Breast epithelium (tissue), 4 donors: ENCODE measurements at regions not wholly inside any gene's neighbourhood (a gene's known extent, or its start where the extent isn't known, plus 50 kb on each side); places are given as distances from the start of the nearest gene placed in this dataset.

Experiments used
- DNase-seq, 2 donors: peaks; one replicate each; pipeline ENCODE4 v3.0.0-alpha.2; 2019; ENCODE audit warnings: low spot score in 2 of 2
- H3K27ac ChIP-seq, 2 donors: fragments of 200-600 bp; sonication (generic) in 1 of 2; one replicate each; pipeline ENCODE4 v1.5.1; 2016 to 2019; ENCODE audit warnings: mild to moderate bottlenecking in 1 of 2
- H3K27me3 ChIP-seq, 2 donors: fragments of 200-600 bp; sonication (generic) in 1 of 2; one replicate each; pipeline versions ENCODE4 v1.5.1 to v1.6.0; 2017 to 2019; ENCODE audit warnings: control low read depth in 1 of 2, mild to moderate bottlenecking in 1 of 2
- H3K36me3 ChIP-seq: fragments of 200-600 bp; one replicate; pipeline ENCODE4 v1.5.1; 2019
- H3K4me1 ChIP-seq, 2 donors: fragments of 200-600 bp; sonication (generic); one replicate each; pipeline ENCODE4 v1.5.1; 2016 to 2019; ENCODE audit warnings: control low read depth in 1 of 2
- H3K4me3 ChIP-seq, 3 donors: fragments of 200-600 bp; sonication (generic); 1 replicate in 2 of 3; 2 replicates in 1 of 3; pipeline ENCODE4 v1.5.1; 2016 to 2019; ENCODE audit warnings: mild to moderate bottlenecking in 3 of 3, moderate library complexity in 2 of 3
- H3K9me3 ChIP-seq, 2 donors: fragments of 200-600 bp; sonication (generic) in 1 of 2; one replicate each; pipeline ENCODE4 v1.5.1; 2016 to 2019; ENCODE audit warnings: control low read depth in 1 of 2
- POLR2A ChIP-seq: fragments of 450-650 bp; IDR thresholded peaks from one replicate; pipeline ENCODE4 v1.6.1; 2016; ENCODE audit warnings: antibody characterized with exemption, mild to moderate bottlenecking, moderate library complexity
- POLR2AphosphoS5 ChIP-seq, 3 donors: sonication (generic); formaldehyde crosslinking; IDR thresholded peaks; one replicate each; pipeline ENCODE4 v1.6.1; 2017; ENCODE audit warnings: antibody characterized with exemption in 3 of 3
- intact Hi-C: fragments of 100-400 bp; cut with DNase I; formaldehyde crosslinking; loops from one replicate; pipeline ENCODE4 v1.15.1; 2023; ENCODE audit warnings: low total_unique reads
- TF ChIP-seq, protein P1 (sequence below), 3 donors: fragments of 450-650 bp; IDR thresholded peaks; one replicate each; pipeline ENCODE4 v1.5.1; 2016 to 2017; ENCODE audit warnings: antibody characterized with exemption in 3 of 3, mild to moderate bottlenecking in 3 of 3, moderate library complexity in 3 of 3

DNA sequence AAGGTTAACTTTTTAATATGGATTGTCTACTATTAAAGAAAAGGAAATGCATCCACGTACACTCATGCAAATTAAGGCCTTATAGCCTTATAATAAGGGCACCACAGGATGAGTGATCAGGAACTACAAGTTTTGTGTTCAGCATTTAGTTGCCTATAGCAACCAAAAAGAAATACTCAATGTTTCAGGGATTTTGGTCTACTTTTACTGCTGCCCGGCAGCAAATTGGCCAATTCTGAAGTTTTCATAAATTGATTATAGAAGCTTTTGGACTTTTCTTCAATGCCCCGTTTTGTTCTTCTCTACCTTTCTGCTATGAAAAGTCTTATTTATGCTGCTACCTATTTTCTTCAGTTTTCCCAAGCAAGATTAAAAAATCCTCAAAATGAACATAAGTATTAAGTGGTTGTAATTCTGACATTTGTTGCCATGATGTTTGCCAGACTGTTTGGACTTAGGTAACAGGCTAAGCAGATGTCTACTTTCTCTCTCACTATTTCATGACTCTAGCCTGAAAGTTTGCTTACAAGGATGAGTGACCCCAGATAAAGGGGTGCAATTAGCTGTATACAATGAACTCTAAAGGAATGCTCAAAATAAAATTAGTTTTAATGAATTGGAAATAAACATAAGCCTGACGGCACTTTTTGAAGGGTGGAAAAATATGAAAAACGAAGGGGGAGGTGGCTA, 391.5 kb upstream of the DAB2 start:
- no peaks in the 10 kb centered on the region for H3K36me3 ChIP-seq
- H3K27ac ChIP-seq, result no peak overlapping the region
- H3K27me3 ChIP-seq, result no peaks in the 10 kb centered on the region
- no peaks in the 10 kb centered on the region for H3K9me3 ChIP-seq
- H3K4me3 ChIP-seq, result no peak overlapping the region
- intact Hi-C loops, result no loop called here
- H3K4me1 ChIP-seq, result no peaks in the 10 kb centered on the region
- TF ChIP-seq POLR2AphosphoS5 (IDR thresholded peaks at IDR 0.05) (no peak), POLR2A (no peak)
- TF ChIP-seq, protein P1, sequence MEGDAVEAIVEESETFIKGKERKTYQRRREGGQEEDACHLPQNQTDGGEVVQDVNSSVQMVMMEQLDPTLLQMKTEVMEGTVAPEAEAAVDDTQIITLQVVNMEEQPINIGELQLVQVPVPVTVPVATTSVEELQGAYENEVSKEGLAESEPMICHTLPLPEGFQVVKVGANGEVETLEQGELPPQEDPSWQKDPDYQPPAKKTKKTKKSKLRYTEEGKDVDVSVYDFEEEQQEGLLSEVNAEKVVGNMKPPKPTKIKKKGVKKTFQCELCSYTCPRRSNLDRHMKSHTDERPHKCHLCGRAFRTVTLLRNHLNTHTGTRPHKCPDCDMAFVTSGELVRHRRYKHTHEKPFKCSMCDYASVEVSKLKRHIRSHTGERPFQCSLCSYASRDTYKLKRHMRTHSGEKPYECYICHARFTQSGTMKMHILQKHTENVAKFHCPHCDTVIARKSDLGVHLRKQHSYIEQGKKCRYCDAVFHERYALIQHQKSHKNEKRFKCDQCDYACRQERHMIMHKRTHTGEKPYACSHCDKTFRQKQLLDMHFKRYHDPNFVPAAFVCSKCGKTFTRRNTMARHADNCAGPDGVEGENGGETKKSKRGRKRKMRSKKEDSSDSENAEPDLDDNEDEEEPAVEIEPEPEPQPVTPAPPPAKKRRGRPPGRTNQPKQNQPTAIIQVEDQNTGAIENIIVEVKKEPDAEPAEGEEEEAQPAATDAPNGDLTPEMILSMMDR (IDR thresholded peaks at IDR 0.05), result no peak
- DNase-seq, result no peak

DNA sequence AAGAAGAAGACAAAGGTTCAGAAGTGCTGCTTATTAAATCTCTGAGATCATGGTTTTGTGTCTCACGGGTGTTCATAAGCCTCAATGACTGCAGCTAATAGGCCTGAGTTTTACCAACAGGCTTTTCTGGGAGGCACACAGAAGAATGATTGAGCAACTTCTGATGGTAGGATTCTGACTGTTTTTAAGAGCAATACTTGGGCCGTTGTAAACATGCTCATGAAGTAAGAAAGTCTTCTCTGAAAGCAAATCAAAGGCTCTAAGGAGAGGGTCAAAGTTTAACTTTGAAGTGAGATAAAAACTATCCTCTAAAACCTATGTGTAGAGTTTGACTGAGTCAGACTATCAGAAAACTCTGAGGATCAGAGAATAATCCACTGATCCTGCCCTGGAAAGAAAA, 390.9 kb upstream of the DAB2 start:
- intact Hi-C loops, result no loop called here
- H3K36me3 ChIP-seq, result no peaks in the 10 kb centered on the region
- no peak overlapping the region for H3K27ac ChIP-seq
- H3K27me3 ChIP-seq, result no peaks in the 10 kb centered on the region
- TF ChIP-seq POLR2A (no peak), POLR2AphosphoS5 (IDR thresholded peaks at IDR 0.05) (no peak)
- TF ChIP-seq, protein P1 (IDR thresholded peaks at IDR 0.05), result no peak
- no peak overlapping the region for H3K4me3 ChIP-seq
- no peaks in the 10 kb centered on the region for H3K4me1 ChIP-seq
- no peak for DNase-seq
- no peaks in the 10 kb centered on the region for H3K9me3 ChIP-seq

DNA sequence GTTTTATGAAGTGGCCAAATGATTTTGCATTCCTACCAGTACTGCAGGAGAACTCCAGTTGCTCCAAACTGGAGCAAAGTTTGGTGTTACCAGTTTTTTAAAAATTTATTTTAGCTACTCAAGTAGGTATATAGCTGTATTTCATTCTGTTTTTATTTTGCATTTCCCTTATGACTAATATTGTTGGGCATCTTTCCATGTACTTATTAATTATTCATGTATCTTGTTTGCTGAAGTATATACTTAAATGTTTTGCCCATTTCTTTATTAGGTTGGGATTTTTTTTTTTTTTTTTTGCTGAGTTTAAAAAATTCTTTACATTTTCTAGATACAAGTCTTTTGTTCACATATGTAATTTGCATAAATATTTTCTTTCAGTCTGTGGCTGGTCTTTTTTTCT, 386.6 kb upstream of the DAB2 start:
- H3K4me1 ChIP-seq, result no peaks in the 10 kb centered on the region
- no peaks in the 10 kb centered on the region for H3K27me3 ChIP-seq
- no peaks in the 10 kb centered on the region for H3K9me3 ChIP-seq
- H3K36me3 ChIP-seq, result no peaks in the 10 kb centered on the region
- TF ChIP-seq, protein P1 (IDR thresholded peaks at IDR 0.05), result no peak
- TF ChIP-seq POLR2AphosphoS5 (IDR thresholded peaks at IDR 0.05) (no peak), POLR2A (no peak)
- no peak overlapping the region for H3K27ac ChIP-seq
- DNase-seq, result no peak
- intact Hi-C loops, result no loop called here
- no peak overlapping the region for H3K4me3 ChIP-seq

DNA sequence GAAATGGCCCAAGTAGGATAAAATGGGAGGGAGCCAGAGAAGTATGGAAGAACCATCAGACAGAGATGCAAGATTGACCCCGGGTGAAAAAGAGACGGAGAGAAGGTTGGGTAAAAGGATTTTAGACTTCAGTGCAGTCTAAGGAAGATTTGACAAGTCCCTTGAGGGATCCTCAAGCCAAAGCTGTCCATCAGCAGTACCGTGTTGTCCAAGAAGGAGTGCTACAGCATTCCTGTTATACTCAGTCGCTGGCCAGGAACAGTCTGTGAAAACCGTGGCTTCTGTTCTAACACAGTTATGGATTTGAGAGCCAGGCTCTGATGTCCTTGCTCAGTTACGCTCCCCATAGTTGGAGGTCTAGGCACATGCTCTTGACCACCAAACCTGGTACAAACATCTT, 383.9 kb upstream of the DAB2 start:
- no peaks in the 10 kb centered on the region for H3K9me3 ChIP-seq
- no peaks in the 10 kb centered on the region for H3K4me1 ChIP-seq
- TF ChIP-seq, protein P1 (IDR thresholded peaks at IDR 0.05), result no peak
- no peak for TF ChIP-seq POLR2A
- no peak for TF ChIP-seq POLR2AphosphoS5 (IDR thresholded peaks at IDR 0.05)
- DNase-seq, result no peak
- H3K27me3 ChIP-seq, result no peaks in the 10 kb centered on the region
- H3K27ac ChIP-seq, result no peak overlapping the region
- H3K4me3 ChIP-seq, result no peak overlapping the region
- no peaks in the 10 kb centered on the region for H3K36me3 ChIP-seq
- intact Hi-C loops, result no loop called here

DNA sequence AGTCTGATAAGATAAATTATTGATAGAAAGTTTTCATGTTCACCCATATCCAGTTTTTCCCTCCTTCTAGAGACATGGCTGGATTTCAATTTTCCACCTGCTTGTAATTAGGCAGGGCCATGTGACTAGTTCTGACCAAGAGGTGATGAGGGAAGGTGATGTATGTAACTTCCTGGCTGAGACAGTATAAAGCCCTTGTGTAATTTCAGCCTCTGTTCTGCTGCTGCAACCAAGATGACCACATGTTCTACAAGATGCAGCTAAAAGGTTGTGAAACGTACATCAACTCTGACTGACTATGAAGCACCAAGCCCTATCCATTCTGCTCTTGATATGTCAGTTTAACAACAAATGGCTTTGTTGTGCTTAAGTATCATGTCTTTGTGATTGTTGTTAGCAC, 376.5 kb upstream of the DAB2 start:
- no peaks in the 10 kb centered on the region for H3K36me3 ChIP-seq
- no peaks in the 10 kb centered on the region for H3K27me3 ChIP-seq
- no peaks in the 10 kb centered on the region for H3K4me1 ChIP-seq
- no peak overlapping the region for H3K4me3 ChIP-seq
- TF ChIP-seq POLR2AphosphoS5 (IDR thresholded peaks at IDR 0.05) (no peak), POLR2A (no peak)
- TF ChIP-seq, protein P1 (IDR thresholded peaks at IDR 0.05), result no peak
- intact Hi-C loops, result no loop called here
- no peak overlapping the region for H3K27ac ChIP-seq
- no peaks in the 10 kb centered on the region for H3K9me3 ChIP-seq
- no peak for DNase-seq
